ENCODE measurements at regions not wholly inside any gene's neighbourhood (a gene's known extent, or its start where the extent isn't known, plus 50 kb on each side); places are given as distances from the start of the nearest gene placed in this dataset.
"Not testable (repeated sequence)": the region's sequence is repeated elsewhere in the genome, so short reads cannot be mapped to it uniquely, and the experiment has no call there.

DNA sequence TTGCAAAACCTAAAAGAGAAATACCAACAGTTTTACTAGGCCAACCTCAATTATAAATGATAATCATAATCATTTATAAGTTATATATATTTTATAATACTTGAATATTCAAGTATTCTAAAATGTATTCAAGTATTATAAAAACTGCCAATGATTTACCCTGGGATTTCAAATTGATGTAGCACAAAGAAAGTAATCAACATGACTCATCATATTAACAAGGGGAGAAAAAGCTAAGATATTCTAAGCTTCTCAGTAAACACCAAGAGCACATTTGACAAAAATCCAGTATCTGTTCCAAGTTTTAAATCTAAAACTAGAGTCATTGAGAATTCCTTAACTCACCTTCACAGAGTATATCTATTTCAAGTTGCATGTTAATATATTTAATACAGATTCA is 56.1 kb downstream of the CAPZA3 start:
- no peak for DNase-seq

DNA sequence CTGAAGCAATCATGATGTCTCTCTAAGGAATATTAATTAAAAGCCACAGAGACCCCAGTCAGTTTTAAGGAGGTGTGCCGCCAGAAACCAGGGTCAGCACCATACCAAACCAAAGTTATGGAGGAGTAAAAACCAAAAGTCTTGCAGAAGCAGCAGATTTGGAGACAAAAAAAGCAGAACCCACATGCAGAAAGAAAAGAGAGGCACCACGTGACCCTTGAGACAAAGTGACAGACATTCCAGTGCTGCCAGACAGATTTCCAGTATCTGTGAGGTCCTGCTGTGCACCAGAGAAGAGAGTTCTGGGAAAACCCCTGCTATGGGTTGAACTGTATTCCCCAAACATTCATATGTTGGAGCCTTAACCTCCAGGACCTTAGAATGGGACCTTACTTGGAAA is 59.7 kb downstream of the CAPZA3 start:
- no peak for DNase-seq

DNA sequence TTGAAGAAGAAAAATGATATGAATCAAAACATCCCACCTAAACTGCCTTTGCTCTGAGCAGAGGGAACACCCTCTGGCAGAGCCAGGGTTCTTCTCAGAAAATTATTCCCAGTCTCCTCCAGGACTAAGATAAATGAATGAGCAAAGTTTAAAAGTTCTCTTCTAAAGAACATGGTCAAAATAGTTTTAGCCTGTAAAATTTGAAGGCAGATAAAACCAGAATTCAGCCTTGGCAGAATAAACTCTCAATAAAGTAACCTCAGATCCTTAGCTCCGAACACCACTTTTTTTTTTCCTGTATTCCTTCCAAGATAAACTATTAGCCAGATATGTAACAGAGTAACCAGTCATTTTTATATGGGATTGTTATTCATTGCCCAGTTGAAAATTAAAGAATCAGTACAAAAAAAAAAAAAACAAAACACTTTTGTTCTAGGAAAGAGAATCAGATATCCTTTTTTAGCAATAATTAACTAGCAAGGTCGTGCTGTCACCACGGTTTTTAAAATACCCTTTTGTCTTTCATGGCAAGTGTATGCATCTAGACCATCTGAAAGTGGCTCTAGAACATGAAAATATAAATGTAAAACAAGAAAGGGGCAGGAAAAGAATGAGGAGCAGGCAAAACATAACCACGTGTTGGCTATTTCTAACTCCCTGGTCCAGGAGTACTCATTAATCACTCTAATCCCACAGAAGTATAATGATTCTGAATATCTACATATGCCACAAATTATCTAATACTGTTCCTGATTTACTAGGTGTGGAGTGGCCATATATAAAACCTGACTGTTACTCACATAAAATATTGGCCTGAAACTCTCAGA is 60.8 kb downstream of the CAPZA3 start:
- no peak for DNase-seq

DNA sequence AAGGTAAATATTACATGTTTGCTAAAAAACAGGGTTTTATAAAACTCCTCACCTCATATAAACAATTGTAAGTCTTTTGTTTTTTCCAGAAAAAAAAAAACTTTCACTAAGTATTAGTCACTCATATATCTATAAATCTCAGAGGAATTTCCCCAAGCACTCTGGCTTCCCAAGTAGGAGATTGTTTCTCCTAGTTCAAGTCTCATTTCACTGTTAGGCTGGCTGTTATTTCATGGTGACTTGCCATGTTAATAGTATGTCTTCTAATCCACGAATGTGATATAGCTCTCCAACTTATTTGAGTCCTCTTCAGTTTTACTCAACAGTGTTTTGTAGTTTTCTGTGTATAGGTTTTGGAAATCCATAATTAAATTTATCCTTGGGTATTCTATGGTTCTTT is 61.6 kb downstream of the CAPZA3 start:
- DNase-seq: no peak

DNA sequence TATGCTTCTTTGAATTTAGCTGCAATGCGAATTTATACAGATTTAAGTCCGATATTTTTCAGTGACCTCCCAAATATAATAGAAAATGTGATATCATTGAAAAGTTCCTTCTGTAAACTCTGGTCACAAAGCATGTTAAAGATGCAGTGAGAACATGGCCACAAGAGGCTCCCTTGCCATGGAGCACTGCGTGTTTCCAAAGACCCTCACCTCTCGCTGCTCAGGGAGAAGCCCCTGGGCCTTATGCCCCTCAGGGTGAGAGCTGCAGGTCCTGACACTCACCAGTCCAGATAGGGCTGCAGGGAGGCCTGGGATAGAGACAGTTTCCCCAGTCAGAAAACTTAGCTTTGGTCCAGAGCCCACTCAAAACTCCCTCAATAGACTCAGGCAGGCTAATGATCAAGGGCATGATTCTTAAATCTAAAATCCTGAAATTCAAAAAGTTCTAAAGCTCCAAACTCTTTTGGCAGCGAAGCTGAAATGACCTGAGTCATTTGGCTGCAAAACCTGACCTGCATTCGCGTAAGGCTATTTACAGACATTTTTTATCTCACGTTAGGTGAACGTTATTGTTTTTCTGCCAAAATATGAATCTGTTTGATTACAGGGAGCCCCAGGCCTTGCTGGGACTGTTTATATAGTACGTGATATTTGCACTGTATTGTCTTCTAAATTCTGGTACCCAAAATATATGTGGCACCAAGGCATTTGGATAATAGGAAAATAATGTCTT is 67.8 kb downstream of the CAPZA3 start:
- DNase-seq: no peak

DNA sequence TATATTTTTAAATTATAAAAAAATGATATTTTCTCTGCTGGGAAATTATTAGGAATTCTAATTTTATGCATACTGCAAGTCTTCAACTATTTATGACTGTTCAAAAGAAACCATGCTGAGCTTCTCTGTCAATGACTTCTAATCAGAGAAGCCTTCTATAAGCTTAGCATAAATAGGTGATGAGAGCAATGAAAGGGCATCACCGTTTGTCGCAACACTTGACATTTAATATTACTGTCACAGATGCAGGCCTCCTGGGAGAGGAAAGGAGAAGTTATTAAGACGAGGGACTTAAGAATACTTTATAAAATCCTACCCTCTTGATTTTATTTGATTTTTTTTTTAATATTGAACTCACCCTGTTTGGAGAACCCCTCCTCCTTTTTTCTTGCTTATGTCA is 69.8 kb downstream of the CAPZA3 start:
- DNase-seq: no peak

DNA sequence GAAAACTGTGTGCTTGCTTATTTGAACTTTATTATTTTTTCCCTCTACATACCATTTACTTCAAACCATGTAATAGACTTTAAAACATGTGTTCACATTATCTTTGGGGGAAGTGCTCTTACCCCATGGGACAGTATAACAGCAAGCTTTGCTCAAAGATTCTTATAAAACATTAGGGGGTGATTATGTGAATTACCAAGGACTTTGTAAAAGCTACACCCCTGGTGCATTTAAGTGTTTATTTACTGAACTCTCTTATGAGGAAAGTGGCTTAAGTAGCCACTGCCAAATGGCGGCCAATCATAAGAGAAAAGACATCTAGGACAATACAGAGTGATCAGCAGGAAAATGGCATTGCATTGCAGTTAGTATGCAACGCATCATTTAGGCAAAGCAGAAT is 70.3 kb downstream of the CAPZA3 start:
- DNase-seq: no peak

DNA sequence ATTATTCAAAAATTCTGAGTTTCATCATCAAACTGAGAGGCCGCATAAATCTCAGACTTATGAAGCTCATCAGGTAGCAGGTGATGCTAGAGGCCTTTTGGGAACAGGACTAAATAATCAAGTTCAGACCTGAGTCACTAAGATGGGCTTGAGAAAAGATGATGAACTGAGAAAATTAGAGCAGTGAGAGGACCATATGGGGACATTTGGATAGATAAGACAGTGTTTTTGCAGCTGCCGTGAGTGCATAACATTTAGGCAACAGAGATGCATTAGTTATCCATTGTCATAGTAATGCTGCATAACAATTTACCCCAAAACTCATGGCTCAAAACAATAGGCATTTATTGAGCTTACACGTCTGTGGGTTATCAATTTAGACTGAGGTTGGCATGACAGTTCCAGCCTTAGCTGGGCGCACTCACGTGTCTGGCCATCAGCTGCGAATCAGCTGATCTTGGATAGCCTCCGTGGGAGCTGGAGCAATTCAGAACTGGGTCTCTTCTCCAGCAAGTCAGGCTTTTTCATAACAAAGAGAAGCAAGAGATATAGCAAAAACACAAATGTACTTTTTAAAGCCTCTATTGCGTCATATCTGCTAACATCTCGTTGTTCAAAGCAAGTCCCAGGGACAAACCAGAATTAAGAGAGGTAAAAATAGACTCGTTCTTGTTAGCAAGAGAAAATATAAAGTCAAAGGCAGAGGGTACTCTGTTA is 72.8 kb downstream of the CAPZA3 start:
- no peak for DNase-seq

DNA sequence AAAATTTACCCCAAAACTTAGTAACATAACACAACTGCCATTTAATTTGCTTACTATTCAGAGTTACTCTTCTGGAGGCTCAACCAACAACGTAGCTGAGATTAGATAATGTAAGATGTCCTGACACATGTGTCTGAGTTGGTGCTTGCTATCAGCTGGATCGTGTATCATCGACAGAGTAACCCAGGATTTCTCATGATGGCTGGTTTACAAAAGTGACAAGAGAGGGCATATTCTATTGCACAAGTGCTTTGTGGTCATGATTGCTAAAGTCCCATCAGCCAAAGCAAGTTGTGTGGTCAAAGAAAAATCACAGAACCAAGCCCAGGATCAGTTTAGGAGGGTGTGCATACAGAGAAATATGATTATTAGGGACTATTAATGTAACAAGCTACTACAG is 73.4 kb downstream of the CAPZA3 start:
- no peak for DNase-seq

DNA sequence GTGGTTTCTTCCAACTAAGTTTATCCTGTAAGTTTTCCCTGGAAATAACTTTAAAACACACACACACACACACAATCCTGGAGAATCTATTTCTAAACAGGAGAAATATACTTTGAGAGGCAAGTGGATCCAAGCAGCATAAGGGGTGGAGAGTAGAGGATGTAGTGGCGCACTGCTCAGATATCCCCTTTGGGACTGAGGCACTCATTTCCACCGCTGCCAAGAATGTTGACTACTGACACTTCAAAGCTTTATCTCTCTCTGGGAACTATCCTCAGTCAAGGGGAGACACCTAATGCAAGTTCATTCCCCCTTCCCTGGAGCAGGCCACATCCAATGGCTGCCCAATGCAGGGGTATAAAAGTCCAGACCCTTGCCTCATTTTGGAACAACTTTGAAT is 75.8 kb downstream of the CAPZA3 start:
- DNase-seq: no peak

DNA sequence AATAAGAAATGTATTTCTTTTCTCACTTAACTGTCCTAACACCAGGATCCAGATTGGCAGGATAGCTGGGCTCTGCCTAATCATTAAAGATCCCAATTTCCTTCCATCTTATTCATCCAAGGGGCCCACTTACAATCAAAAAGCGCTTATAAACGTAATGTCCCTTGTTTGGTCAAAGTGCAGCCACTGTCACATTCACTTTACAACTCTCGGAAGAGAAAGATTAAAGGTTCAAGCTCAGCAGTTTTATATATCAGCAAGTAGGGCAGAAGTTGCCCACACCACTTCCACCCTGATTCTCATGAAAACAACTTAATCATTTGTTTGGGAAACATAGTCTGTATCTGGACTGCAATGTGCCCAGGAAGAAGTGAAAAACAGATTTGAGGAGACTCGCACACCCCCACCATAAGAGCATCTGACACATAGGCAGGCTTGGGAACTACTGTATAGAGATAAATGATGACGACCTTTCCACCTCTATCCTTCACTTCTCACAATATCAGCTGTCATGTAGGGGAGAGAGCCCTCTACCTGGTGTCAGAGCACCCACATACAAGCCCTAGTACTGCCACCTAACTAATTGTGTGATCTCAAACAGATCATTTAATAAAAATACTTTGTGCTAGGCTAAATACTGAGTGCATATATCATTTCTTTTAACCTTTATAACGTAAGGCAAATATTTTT is 80.8 kb downstream of the CAPZA3 start:
- DNase-seq: no peak

DNA sequence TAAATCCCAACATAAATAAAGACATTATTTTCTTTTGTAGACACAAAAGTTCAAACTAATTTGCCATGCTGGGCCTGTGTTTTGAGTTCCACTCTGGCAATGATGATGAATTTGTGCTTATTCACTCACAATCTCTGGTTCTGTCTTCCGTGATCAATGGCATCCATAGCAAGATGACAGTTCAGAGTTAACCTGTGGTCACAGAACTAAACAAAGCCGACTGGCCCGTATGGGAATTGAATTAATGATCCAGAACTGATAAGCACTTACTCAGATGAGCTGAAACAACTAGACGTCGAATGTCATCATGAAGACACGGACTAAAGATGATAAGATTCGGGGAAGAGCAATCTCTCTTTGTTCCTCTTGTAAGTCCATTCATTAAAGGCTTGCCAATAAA is 81.6 kb downstream of the CAPZA3 start:
- DNase-seq: no peak

DNA sequence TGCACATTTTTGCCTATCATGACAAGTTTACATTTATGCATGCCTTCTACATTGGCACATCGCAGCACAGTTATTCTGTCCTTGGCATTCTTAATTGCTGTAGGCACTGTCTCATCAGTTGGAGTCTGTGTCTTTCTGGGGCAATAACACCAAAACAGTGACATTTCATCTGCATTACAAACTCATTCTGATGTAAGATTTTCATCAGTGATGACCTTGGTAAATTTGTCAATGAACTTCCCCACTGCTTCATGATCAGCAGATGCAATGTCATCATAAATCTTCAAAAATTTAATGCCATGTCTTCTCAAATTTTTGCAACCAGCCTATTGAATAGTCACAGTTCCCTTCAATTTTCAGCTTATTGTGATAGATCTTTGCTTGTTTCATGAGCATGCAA is 85.5 kb downstream of the CAPZA3 start:
- no peak for DNase-seq

DNA sequence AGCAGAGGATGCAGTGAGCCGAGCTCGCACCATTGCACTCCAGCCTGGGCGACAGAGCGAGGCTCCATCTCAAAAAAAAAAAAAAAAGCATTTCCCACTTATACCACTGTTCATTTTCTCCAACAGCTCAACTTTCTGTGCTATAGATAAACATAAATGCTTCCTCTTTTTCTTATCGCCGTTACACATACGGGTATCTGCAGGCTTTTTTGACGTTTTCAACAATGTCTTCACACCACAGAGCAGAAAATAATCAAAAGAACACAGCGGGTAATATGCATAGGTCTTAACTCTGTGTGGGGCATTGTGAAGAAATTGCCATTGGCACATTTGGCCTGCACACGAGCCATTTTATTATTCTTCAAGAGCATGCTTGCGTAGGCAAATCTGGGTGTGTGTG is 86.4 kb downstream of the CAPZA3 start:
- DNase-seq: no peak

DNA sequence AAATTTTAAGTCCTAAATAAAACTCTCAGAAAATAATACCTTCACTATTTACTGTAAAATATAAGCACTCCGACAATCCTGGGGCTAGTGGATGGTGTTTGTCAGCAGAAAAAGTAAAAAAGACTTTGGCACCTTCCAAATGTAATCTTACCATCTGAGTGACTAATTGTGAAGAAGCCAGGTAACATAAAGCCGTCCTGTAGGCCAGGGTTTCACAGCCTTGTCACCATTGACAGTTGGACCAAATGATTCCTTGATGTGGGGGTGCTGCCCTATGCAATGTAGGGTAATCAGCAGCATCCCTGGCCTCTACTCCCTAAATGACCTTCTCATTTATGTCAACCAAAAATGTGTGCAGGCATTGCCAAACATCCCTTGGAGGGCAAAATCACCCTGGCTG is 87.2 kb downstream of the CAPZA3 start:
- no peak for DNase-seq

DNA sequence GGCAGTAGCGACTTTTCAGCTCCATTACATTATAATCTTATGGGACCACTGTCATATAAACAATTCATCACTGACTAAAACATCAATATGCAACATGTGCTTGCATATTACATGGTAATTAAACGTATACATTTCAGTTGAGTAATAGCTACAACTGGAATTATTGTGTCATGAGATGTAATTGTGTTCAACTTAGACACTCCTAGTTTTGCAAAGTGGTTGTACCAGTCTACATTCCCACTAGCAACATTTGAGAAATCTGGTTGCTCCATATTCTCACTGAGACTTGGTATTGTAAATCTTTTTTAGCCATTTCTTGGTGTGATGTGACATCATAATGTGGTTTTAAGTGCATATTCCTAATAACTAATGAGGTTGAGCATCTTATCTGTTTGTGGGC is 90.0 kb downstream of the CAPZA3 start:
- no peak for DNase-seq

DNA sequence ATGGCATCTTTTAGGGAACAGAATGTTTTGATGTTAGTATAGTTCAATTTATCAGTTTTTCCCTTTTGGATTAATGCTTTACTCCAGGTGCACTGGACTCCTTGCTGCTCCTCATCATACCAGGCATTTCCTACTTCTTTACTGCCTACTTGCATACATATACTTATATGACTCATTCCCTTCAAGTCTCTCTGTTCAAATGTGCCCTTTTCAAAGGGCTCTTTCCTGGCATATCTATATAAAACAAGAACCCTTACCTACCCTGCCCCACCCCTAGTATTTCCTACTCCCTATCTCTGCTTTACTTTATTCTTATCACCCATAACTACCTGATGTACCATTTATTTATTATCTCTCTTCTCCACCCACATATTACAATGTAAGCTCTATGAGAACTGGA is 90.6 kb downstream of the CAPZA3 start:
- no peak for DNase-seq

DNA sequence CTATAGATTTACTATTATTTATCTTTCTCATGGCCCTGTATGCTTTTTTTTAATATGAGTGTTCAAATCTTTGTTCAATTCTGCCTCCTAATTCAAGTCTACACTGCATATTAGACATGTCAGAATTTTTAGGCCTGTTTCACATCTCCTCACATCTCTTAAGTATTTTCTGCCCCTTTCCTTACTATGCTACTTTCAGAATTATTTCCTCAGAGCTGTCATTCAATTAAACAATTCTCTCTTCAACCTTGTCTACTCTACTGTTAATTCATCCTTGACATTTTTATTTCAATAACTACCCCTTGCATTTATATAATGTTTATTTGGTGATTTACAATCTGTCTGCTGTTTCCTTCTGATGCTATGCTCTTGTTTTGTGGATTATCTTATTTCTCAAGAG is 91.1 kb downstream of the CAPZA3 start:
- no peak for DNase-seq

DNA sequence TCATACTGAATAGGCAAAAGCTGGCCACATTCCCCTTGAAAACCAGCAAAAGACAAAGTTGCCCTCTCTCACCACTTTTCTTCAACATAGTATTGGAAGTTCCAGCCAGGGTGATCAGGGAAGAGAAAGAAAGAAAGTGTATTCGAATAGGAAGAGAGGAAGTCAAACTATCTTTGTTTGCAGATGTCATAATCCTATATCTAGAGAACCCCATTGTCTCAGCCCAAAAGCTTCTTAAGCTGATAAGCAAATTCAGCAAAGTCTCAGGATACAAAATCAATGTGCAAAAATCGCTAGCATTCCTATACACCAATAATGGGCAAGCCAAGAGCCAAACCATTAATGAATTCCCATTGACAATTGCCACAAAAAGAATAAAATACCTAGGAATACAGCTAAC is 95.0 kb downstream of the CAPZA3 start:
- not testable (repeated sequence) for DNase-seq

DNA sequence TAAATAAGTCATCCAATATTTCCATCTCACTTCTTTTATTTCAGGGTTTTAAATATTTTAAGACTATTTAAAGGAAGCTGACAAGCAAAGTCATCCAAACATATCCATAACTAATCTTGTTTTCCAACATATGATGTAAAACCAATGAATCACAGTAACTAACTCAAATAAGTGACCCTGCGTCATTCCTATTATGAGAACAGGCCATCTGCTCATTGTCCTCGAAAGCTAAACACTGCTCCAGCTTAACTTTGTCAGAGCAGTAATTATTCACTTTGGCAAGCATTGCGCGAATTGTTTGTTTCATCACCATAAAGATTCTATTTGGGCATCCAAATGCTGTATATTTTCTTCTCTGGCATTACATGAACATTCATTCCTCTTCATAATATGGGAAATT is 99.1 kb downstream of the CAPZA3 start:
- no peak for DNase-seq

DNA sequence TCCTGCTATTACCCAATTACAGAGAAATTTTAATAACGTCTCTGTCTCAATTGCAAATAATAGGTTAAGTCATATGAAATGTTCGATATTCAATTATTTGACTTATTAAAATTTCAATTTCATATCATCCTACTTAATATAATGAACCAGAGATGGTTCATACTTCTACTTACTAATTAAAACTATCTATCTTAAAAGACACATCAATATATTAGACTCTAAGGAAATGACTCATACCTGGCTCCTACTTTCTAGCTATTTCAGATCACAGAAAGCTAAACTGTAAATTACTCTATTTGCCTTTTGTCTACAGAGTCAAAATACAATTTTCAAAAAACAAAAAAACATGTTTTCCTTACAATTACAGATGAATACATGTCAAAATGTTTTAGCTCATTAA is 99.6 kb downstream of the CAPZA3 start:
- DNase-seq: no peak

DNA sequence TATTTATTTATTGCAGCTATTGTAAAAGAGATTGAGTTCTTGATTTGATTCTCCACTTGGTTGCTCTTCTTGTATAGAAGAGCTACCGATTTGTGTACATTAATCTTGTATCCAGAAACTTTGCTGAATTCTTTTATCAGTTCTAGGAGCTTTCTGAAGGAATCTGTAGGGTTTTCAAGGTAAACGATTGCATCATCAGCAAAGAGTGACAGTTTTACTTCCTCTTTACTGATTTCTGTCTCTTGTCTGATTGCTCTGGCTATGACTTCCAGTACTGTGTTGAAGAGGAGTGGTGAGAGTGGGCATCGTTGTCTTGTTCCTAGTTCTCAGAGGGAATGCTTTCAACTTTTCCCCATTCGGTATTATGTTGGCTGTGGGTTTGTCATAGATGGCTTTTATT is 103.1 kb downstream of the CAPZA3 start:
- not testable (repeated sequence) for DNase-seq

DNA sequence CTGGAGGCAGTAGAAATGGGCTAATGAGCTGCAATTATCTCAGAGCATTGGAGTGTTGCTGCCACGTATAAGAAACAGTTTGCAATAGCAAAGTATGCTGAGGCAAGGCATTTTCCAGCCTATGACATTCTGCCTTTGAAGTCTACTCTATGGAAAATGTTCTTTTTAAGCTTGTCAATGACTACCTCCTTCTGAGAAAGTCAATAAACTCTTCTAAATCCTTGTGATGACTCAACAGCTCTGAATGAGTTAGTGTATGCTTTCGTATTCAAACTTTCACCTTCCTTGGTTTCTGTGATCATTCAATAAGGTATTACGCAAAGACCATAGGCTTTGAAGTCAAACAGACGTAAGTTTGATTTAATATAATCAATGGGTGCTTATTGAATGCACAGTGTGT is 111.2 kb downstream of the CAPZA3 start:
- DNase-seq: no peak

Measured in RPMI8226 (cell line).